NCI-H524 treated with DMSO at 0.1 percent for 48 hours (cell line): ENCODE measurements at regions not wholly inside any gene's neighbourhood (a gene's known extent, or its start where the extent isn't known, plus 50 kb on each side); places are given as distances from the start of the nearest gene placed in this dataset.

Experiments
- DNase-seq: peaks from one replicate; lab custom pipeline; 2025; lab: John Stamatoyannopoulos, UW

DNA sequence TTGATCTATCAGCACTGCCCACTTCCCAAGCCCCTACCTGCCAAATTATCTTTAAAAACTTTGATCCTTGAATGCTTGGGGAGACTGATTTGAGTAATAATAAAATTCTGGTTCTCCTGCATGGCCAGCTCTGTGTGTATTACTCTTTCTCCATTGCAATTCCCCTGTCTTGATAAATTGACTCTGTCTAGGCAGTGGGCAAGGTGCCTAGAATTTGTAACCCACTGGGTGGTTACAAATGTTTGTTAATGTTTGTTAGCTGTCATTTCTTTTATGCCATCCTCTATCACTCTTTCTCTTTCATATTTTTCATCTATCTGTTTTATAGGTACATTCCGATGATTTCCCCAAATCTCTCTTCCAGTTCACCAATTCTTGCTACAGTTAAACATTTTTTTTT is 694.1 kb downstream of the TYW1 start:
- DNase-seq: no peak

DNA sequence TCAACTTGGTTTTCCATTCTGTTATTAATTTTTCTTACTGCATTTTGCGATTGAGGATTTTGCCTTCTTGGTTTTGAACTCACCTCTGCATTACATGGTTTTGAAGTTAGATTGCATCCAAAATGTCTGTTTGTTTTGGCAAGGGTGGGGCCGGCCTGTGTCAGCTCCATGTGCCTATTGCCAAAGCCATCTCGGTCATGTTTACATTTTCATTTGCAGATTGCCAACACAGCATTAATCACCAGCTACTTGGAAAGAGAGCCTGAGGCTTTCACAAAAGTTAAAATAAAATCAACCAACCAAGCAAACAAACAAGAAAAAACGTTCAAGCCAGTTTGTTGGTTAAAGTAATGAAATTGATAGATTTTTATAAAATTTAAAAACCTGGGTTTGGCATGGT is 695.8 kb downstream of the TYW1 start:
- DNase-seq: no peak

- no peak for DNase-seq
These were observed 699.5 kb downstream of the TYW1 start for GRCh38 chr7:67696124-67696523.

- no peak for DNase-seq
These were observed 700.2 kb downstream of the TYW1 start for GRCh38 chr7:67696878-67697277.

DNA sequence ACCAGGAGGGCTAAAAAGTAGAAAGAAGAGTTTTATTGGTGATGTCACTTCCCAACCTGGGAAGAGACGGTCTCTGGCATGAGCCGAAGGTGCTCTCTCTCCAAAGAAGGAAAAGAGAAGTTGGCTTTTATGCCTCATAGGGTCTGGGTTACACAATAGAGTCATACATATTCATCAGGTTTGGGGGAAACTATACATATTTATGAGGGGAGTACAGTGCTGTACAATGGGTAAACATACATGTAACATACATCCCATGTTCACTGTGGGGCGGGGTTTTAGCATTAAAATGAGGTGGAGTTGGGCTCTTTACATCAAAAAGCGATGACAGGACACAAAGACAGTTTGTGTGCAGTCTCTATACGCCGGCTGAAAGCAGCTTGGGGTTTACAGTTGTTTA is 701.7 kb downstream of the TYW1 start:
- no peak for DNase-seq

GRCh38 chr7:67705850-67706249 is 709.2 kb downstream of the TYW1 start:
- no peak for DNase-seq

DNA sequence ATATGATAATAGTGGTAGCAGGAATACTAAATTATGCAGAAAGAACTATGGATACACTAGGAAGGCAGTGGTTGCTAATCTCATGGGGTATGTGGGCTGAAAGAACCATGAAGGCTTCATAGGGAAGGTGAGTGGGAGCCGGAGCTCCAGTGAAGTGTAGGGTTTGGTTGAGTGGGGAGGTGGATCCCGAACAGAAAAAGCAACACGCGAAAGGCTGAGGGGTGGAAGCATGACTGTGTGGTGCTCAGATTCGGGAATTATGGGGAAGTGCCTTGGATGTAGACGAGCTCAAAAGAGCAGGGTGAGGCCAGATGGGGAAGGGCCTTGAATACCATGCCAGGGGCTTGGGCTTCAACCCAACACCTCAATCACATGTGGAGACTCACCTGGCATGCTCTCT is 715.1 kb downstream of the TYW1 start:
- no peak for DNase-seq

GRCh38 chr7:67713451-67714056 is 716.9 kb downstream of the TYW1 start:
- DNase-seq: no peak

DNA sequence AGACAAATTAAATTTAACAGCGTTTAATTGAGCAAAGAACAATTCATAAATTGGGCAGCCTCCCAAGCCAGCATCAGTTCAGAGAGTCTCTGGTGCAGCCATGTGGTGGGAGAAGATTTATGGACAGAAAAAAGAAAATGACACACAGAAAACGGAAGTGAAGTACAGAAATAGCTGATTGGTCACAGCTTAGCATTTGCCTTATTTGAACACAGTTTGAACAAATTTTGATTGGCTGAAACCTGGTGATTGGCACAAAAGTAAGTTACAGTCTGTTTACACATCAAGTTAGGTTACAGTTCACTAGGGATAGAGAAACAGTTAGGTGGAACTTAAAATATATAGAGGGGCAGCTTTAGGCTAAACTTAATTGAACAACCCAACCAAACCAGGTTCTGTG is 720.1 kb downstream of the TYW1 start:
- DNase-seq: no peak

GRCh38 chr7:67723591-67723990 is 727.0 kb downstream of the TYW1 start:
- DNase-seq: no peak

- no peak for DNase-seq
These were observed 727.8 kb downstream of the TYW1 start for GRCh38 chr7:67724435-67724834.

GRCh38 chr7:67724955-67725354 is 728.3 kb downstream of the TYW1 start:
- no peak for DNase-seq

- no peak for DNase-seq
These were observed 728.8 kb downstream of the TYW1 start for GRCh38 chr7:67725423-67725822.

- no peak for DNase-seq
These were observed 733.1 kb downstream of the TYW1 start for GRCh38 chr7:67729771-67730170.

DNA sequence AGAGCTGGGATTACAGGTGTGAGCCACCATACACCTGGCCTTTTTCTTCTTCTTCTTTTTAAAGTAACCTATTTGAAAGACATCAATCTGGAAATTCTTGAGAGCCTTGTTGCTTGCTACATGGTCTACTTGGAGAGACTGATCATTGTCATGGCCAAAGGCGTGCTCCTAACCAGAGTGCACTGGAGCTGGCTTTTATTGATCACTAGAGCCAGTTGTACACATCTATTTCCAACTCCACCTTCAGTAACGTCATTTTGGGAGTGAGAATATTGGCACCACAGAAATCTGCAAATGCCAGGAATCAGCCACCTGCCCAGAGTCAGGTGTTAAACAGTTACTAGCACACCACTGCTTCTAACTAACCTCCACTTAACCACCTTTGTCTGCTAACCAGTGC is 735.1 kb downstream of the TYW1 start:
- DNase-seq: no peak

DNA sequence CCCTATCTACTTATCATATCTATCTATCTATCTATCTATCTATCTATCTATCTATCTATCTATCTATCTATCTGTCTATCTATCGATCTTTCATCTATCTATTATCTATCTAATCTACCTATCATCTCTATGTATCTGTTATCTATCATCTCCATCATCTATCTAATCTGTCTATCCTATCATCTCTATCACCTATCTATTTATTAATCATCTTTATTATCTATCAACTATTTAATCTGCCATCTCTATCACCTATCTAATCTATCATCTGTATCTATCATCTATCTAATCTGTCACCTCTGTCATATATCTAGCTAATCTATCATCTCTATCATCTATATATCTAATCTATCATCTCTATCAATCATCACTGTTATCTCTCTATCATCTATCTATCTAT is 736.3 kb downstream of the TYW1 start:
- no peak for DNase-seq

- no peak for DNase-seq
These were observed 741.5 kb downstream of the TYW1 start for GRCh38 chr7:67738145-67738544.

- no peak for DNase-seq
These were observed 742.3 kb downstream of the TYW1 start for GRCh38 chr7:67738958-67739357.

DNA sequence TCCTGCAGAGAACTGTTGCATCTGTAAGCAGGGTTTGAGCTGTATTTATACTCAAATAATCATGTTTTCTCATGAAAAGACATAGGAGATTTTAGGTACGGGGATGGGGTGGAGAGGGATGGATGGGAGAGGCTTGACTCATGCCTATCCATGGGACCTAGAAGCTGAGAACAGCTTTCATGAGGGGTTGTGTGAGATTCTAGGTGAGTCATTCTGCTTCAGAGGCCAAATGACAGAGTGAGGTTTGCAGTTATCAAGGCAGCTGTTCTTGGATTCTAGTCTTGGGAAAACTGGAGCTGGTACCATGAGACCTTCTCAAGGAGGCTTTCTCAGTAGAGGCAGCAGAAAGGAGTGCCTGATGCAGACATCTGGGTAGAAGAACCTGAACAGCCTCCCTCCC is 746.9 kb downstream of the TYW1 start:
- no peak for DNase-seq

GRCh38 chr7:67752227-67752626 is 755.6 kb downstream of the TYW1 start:
- no peak for DNase-seq

DNA sequence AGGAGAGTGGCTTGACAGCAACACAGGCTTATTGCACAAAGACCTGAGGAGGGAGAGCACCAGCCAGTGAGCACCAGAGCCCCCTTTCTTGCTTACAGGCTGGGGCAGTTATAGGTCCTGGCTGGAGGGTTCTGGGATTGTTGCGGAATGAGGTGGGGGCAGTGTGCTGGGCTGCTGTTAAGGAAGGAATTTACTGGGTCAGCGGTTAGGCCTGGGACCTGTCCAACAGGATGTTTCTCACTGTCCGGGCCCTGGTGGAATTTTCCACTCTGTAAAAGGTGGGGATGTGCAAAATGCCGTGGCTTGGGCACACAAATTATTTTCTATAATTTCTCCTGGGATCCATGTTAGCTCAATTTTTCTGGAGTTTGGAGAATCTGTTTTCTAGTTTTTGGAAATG is 757.3 kb downstream of the TYW1 start:
- DNase-seq: no peak

DNA sequence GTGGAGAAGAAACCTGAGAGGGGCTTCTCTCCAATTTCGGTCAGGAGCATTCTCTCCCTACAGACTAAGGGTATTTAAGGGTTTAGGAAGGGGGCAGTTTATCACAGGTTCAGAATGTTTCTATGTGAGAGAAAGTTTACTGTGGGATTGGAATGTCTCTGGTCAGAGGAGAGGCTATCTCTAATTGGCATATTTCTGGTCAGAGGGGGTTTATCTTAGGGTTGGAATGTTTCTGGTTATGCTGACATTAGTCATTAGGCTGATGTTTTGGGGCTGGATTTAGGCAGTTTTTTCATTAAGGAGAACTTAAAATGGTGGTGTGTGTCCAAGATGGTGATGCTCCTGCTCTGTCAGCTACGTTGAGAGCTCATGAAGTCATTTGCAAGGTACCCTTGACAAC is 758.0 kb downstream of the TYW1 start:
- DNase-seq: no peak

DNA sequence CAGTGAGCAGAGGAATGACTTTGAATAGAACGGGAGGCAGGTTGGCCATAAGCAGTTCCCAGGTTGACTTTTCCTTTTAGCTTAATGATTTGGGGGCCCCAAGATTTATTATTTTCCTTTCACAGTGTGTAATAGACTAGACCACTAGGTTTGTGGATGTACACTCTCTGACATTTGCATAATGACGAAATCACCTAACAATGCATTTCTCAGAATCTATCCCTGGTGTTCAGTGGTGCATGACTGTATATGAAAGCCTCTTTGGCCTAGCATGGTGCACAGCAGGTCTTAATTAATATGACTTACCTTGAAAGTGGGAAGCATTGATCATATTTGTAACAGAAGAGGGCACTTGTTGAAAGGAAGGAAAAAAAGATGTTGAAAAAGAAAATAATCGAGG is 761.9 kb downstream of the TYW1 start:
- no peak for DNase-seq

DNA sequence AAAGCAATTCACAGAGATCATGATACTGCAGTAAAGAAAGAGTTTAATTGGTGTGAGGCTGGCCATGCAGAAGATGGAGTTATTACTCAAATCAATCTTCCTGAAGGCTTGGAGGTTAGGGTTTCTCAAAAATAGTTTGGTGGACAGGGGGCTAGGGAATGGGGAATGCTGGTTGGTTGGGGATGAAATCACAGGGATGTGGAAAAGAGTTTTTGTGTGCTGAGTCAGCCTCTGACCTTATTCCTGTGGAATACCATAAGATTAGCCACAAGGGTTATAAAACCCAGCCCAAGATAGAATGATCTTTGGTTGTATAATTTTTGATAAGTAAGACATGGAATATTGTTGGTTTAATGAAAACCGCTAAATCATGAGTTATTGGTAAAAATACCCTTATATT is 764.3 kb downstream of the TYW1 start:
- no peak for DNase-seq

DNA sequence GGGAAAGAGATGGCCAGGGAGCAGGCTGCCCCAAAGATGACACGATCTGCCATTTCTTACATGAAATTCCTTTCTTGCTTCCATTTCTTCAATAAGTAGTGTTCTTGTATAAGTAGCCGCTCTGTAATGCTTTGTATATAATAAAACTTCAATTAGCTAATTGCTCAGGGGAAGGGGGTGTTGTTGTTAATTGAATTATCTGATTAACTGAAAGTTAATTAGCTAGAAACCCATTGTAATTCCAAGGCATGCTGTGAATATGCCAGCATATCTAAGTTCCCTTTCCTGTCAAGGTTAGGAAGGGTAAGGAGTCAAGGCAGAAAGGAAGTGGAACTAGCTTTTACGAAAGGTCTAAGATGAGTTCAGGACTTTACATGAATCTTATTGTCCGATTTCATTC is 765.9 kb downstream of the TYW1 start:
- DNase-seq: no peak
